Stimulated activated CD4-positive, alpha-beta T cell treated with anti-CD3 and anti-CD28 coated beads, Interleukin-15, amount 100 ng/mL, for 24 hours (primary cell): ENCODE measurements at regions not wholly inside any gene's neighbourhood (a gene's known extent, or its start where the extent isn't known, plus 50 kb on each side); places are given as distances from the start of the nearest gene placed in this dataset.
A peak's percentile ranks its signal among the peaks of the same experiment; 100 is the strongest.
"Not testable (repeated sequence)": the region's sequence is repeated elsewhere in the genome, so short reads cannot be mapped to it uniquely, and the experiment has no call there.

Experiments
- DNase-seq: peaks from one replicate; pipeline ENCODE4 v3.0.0-alpha.2; 2020

GRCh38 chr3:124142389-124142970 lies 150.6 kb upstream of the ROPN1 start:
- peak; percentile 4 for DNase-seq

- no peak for DNase-seq
Measured at GRCh38 chr3:124143047-124143446, 151.1 kb upstream of the ROPN1 start.

DNA sequence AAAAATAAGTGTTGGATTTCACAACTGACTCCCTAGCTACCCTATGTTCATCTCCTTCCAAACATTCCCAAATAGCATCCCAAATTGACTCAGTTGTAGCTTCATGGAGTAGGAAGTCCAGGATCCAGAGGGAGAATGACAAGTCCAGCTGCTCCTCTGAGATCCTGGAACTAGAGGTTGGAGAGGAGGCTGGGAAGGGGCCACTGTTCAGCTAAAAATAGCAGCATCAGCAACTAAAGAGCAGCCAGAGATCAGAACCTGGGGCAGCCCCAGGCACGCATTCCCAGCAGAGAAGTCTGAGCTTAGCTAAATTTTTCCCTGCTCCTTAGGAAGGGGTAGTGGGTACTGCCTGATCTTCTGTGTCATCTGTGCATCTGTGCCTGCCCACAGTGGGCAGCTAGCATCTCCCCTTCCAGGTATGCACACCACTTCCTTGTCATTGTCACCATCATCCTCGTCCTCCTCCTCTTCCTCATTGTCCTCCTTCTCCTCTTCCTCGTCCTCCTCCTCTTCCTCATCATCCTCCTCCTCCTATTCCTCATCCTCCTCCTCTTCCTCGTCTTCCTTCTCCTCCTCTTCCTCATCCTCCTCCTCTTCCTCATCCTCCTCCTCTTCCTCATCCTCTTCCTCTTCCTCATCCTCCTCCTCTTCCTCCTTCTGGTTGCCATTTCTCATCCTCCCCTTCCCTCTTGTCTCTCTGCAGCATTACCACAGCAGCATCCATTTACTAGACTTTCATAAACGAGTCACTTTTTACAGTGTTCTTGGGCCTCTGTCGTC lies 152.3 kb upstream of the ROPN1 start:
- no peak for DNase-seq

DNA sequence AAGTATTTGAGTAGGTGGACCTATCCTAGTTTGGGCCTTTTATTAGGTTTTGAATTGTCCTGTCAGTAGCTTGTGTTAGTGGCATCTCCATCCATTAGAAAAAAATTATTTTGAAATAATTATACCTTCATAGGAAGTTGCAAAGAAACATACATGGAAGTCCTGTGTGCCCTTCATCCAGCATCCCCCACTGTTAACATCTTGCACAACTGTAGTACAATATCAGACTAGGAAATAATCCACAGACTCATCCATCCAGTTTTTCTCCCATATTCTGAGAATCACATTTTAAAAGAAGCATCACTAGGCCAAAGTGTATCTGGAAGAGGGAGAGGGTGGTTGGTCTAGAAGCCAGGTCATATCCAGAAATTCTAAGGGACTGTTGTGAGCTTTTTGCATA lies 155.5 kb upstream of the ROPN1 start:
- DNase-seq: no peak

- DNase-seq: no peak
Measured at GRCh38 chr3:124147946-124148345, 156.0 kb upstream of the ROPN1 start.

DNA sequence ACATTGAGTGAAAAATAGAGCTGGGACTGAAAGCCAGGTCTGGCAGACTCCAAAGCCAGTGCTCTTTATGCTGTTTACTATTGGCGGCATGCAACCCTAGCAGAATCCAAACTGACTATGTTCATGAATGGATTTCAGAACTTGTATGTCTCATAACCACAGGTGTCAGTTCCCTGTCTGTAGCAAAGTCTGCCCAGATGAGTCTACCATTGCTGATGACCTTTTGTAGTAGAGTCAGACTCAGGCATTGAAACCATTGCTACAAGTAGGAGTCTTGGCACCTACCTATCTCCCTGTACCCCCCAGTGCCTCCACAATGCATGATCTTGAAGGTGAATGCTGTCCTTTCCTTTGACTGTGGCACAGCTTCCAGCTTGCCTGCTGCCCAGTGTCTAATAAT lies 157.2 kb upstream of the ROPN1 start:
- DNase-seq: no peak

DNA sequence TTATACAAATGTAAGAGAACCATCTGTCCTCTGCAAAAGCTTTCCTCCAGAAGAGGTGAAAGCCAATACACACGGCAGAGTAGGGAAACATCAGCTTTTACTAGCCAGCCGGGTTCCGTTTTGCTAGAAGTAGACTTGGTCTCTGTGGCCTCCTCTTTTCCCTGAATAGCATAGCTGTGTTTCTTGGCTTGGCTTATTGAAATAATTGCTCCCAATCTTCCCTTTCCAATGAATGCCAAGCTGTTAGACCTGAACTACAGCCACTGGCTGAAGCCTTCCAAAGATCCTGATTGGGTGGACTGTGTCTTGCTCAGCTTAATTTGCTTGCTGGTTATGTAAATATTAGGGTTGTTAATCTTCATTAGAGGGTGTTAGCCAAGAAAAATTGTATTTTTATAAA lies 157.8 kb upstream of the ROPN1 start:
- no peak for DNase-seq

- not testable (repeated sequence) for DNase-seq
Measured at GRCh38 chr3:124152891-124153290, 161.0 kb upstream of the ROPN1 start.

DNA sequence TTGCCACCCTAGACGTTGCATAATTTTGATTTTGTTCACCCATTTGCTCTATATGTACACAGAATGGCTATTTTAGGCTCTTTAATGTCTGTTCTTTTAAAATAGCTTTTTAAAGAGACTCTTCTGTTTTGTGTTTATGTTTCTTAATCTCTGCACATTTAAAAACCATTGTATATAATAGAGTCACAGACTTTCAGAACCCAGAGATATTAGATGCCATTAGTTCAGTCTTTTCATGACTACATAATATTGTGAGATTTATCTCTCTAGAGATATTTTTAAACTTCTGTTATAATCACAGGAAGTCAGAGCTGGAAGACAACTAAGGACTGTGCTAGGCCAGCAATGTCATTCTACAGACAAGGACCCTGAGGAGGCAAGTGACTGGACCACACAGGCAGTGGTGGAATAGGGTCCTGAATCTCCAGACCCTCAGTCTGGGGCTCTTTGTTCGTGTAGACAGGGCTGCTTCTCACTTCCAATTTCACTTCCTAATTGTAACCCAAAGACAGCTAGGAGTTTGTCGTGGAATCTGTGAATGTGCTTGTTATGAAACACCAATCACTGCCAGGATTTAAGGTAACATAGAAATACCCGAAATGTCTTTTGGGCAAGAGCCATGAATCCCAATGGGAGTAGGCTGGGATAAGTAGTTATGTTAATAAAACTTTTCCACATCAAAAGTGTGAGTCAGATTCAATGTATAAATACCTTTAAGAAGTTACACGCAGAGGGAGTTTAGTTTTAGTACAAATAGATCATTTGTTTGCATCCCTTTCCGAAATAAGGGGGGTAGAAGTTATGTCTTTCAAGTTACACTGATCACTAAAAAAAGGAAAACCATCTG lies 165.2 kb upstream of the ROPN1 start:
- no peak for DNase-seq

DNA sequence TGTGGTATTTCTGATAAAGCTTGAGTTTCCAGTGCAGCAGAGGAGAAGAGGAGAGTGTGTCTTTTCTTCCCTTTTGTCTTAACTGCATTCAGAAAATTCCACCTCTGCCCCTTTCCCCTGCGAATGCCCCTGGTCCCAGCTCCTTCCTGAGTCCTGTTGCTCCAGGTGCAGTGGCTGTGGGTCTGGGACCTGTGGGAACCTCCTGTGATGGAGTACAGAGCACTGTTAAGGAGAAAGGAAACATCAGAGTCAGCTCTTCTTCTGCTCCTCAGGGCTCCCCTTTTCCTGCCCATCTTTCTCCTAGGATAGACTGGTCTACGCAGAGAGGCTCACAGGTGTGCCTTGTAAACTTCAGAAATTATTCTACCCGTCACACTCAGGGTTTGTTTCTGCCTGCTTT lies 165.8 kb upstream of the ROPN1 start:
- DNase-seq: no peak

GRCh38 chr3:124158168-124158881 lies 166.4 kb upstream of the ROPN1 start:
- no peak for DNase-seq

DNA sequence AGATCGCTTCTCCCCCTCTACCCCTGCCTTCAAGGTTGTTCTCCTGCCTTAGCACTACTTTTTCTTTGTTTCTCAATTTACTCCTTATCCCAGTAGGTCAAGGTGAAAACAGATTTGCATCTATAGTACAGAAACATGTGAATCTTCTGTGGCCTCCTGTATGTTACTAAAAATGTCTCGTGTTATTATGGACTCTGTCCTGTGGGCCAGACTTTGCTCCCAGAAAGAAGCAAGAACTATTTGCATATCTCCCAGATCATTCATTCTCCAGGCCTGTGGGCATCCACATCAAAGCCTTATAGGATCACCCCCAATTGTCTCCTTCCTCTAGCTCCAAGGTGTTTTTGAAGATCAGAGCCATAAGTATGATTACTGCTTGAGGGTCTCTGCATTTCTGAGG lies 169.5 kb upstream of the ROPN1 start:
- no peak for DNase-seq

- no peak for DNase-seq
Measured at GRCh38 chr3:124163689-124164088, 171.8 kb upstream of the ROPN1 start.

DNA sequence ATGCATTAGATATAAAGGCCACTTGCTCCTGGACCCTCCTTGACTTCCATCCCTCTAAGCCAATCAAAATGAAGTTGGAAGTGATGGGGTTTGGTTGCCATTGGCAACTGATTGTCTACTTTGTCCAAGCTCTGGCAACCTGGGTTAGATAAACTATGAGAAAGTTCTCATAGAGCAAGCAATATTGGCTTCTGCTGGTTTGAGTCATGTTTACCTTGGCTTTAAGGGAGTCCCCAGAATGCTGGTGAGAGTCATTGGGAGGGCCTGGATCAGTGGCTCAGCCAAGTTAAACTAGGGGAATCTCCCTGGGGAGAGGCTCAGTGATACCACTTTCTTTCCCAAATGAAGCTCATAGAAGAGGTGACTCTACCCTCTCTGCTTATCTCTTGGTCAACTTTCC lies 176.3 kb upstream of the ROPN1 start:
- DNase-seq: no peak

GRCh38 chr3:124172283-124172682 lies 180.4 kb upstream of the ROPN1 start:
- DNase-seq: no peak

DNA sequence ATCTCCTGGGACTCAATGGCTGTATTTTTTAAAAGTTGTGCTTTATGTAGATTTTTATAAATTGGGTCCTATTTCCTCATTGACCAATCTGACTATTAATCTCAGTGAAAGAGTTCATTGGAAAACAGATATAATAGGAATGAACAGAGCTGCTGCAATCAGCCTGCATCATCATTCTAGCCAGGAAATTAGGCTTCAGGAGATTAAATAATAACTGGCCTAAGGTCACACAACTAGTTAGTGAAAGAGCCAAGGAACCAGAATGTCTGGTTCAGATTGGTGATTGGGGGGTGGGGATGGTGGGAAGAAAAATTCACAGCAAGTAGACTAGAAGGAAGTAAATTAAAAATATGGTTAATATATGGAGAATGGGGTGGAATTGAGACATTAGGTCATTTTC lies 180.9 kb upstream of the ROPN1 start:
- no peak for DNase-seq

DNA sequence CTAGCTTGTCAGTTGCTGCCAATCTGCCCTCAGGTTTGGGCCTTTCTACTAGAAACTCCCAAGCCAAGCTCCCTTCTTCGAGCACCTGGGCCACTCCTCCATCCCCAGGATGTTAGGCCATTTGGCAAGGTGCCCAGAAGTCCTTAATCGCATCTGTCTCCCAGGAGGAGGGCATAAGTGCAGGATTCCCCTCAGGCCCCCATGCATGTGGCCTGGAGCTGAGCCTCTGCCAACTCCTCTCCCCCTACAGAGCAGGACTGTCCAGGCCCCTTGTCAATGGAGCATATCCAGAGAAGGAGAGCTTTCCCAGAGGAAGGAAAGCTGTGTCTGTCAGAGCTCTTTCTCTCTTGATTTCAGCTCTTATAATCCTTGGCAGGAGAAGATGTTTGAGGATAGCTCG lies 182.6 kb upstream of the ROPN1 start:
- no peak for DNase-seq

DNA sequence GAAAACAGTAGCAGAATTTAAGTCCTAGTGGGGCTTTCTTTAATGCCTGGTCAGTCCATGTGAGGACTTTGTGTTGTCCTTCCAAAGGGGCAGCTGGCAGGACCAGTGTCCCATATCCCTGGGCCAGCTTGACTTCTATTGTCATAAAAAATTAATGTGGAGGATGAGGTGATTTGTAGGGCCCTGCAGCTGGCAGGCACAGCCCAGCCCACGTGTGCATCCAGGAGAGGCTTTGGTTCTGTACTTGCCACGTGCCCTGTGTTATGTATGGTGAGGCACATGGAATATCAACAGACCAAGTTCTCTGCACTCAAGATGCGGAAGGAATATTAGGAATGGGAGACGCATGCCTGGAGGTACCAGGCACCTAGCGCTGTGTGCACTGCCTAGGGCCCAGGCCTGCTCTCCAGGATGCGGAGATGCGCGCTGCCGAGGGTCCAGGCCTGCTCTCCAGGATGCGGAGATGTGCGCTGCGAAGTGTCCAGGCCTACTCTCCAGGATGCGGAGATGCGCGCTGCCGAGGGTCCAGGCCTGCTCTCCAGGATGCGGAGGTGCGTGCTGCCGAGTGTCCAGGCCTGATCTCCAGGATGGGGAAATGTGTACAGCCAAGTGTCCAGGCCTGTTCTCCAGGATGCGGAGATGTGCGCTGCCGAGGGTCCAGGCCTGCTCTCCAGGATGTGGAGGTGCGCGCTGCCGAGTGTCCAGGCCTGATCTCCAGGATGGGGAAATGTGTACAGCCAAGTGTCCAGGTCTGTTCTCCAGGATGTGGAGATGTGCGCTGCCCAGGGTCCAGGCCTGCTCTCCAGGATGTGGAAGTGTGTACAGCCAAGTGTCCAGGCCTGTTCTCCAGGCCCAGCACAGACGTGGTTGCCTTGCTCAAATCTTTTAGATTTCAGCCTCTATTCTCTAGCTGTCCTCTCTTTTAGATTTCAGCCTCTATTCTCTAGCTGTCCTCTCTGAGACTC lies 183.3 kb upstream of the ROPN1 start:
- no peak for DNase-seq

DNA sequence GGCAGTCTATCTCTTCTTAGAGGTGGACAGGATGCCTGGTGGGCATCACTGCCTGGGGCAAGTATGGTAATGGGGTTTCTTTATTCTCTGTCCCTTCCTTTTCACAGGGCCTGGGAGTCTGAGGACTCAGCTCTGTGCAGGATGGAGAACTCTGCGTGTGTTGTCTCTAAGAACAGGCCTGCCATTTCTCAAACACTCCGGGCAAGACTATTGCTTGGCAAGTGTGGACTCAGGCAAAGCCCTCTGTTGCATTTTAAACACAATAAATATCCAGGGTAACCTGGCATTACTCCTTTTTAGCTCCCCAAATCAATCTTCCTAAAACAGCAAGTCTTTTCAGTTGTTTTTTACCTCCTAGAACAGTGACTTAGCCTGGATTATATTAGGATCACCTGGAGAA lies 185.1 kb upstream of the ROPN1 start:
- DNase-seq: no peak

GRCh38 chr3:124178531-124178930 lies 186.6 kb upstream of the ROPN1 start:
- DNase-seq: no peak

DNA sequence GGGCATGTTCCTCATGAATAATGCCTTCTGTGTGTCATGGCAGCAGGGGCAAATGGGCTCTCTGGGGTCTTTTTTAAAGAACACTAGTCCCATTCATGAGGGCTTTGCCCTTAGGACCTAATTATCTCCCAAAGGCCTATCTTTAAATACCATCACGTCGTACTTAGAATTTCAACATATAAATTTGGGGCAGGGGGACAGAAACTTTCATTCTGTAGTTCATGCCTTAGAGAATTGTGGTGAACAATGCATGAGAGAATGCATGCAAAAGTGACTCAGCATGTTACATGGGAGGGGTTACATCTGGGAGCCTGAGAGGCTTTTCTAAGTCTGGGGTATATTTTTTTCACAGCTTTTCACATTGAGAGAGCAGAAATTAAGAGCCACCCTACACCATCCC lies 208.5 kb upstream of the ROPN1 start:
- no peak for DNase-seq

GRCh38 chr3:124201226-124201625 lies 209.3 kb upstream of the ROPN1 start:
- DNase-seq: no peak
